ENCODE measurements at regions not wholly inside any gene's neighbourhood (a gene's known extent, or its start where the extent isn't known, plus 50 kb on each side); places are given as distances from the start of the nearest gene placed in this dataset.
"Not testable (repeated sequence)": the region's sequence is repeated elsewhere in the genome, so short reads cannot be mapped to it uniquely, and the experiment has no call there.

DNA sequence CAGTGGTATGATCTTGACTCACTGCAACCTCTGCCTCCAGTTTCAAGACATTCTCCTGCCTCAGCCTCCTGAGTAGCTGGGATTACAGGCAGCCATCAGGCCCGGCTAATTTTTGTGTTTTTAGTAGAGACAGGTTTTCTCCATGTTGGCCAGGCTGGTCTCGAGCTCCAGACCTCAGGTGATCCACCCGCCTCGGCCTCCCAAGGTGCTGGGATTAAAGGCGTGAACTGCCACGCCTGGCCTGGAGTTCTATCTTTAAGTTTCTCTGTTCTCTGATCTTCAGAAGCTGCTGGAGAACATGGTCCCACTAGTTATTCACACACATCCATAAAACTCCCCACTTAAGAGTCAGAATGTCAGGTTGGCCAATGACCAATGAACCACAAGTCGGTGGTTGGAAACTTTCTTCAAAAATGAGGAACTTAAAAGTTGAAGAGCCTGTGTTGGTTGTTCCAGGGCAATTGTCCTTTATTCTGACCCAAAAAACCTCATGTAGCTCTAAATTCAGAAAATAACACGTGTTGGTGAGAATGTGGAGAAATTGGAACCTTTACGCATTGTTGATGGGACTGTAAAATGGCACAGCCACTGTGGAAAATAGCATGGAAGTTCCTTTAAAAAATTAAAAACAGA is 55.9 kb upstream of the PIK3CB start:
- Mint-ChIP-seq H3K9me3 (no peaks in the 10 kb centered on the region), H3K4me1 (peaks cover 0 to 7% (median 0%) of the 10 kb centered on the region in 4 donors), H3K27ac (peak overlapping the region in 2 of 10 donors; percentile 37 to 42), H3K4me3 (no peak overlapping the region), H3K36me3 (no peaks in the 10 kb centered on the region), H3K27me3 (peaks cover 0 to 3% (median 0%) of the 10 kb centered on the region in 5 donors)
- POLR2A ChIA-PET, result interaction anchor here (0.7 kb wide), 1 partner anchor 125 kb away, joined by 3 read pairs; no protein-coding TSS in a partner anchor
- no peak for ATAC-seq
- DNase-seq, result no peak

DNA sequence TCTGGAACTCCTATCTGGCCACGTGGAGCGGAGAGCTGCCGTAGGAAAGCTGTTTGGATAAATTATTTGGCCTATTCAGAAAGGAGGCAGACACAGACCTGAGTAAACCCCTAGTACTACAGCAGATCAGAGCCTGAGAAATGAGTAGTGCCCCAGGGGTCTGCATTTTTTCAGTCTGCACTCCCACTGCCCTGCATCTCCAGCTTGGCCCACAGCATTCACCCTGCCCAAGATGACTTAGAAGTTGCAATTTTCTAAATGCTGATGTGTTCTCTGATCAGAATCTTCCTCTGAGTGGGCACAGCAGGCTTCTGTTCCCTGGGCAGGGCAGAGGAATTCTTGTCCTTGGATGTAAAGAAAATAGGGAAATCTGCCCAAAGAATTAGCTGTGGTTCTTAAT is 55.1 kb upstream of the PIK3CB start:
- H3K9me3 Mint-ChIP-seq, result no peaks in the 10 kb centered on the region
- peaks cover 0 to 7% (median 0%) of the 10 kb centered on the region in 4 donors for H3K4me1 Mint-ChIP-seq
- H3K27me3 Mint-ChIP-seq, result peaks cover 0 to 3% (median 0%) of the 10 kb centered on the region in 5 donors
- peak overlapping the region in 2 of 10 donors; percentile 5 to 37 for H3K27ac Mint-ChIP-seq
- ATAC-seq (no peak), DNase-seq (no peak)
- no peaks in the 10 kb centered on the region for H3K36me3 Mint-ChIP-seq
- POLR2A ChIA-PET, result no interaction called here
- no peak overlapping the region for H3K4me3 Mint-ChIP-seq

DNA sequence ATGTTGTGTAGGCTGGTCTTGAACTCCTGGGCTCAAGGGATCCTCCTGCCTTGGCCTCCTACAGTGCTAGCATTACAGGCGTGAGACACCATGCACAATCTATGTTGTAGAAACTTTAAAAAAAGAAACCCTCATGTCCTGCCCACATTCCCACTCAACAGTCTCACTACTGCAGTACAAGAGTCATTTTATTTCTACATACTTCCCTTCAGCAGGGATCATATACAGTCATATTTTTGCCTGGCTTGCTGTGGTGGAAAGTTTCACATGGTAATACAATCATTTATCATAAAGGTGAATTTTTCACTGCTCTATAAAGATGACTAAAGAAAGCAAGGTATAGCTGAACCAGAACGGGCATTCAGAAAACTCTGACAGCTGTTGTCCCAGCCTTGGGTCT is 53.8 kb upstream of the PIK3CB start:
- H3K27ac Mint-ChIP-seq, result no peak overlapping the region
- no peaks in the 10 kb centered on the region for H3K36me3 Mint-ChIP-seq
- H3K9me3 Mint-ChIP-seq, result no peaks in the 10 kb centered on the region
- H3K4me3 Mint-ChIP-seq, result no peak overlapping the region
- peaks cover 0 to 7% (median 0%) of the 10 kb centered on the region in 4 donors for H3K4me1 Mint-ChIP-seq
- no peak for ATAC-seq
- H3K27me3 Mint-ChIP-seq, result peaks cover 0 to 3% (median 0%) of the 10 kb centered on the region in 5 donors
- POLR2A ChIA-PET, result no interaction called here
- no peak for DNase-seq

DNA sequence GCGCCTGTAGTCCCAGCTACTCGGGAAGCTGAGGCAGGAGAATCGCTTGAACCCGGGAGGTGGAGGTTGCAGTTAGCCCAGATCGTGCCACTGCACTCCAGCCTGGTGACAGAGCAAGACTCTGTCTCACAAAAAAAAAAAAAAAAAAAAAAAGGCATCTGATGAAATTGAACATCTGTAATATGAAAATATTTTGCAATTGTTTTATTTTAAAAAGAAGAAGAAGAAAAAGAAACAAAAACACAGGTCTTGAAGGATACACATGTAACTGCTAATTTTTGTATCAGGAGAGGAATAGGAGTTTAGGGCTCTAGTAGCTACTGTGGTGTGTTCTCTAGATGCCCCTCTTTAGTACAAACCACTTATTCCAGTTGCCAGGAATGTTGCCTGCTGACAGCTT is 51.4 kb upstream of the PIK3CB start:
- not testable (repeated sequence) for H3K9me3 Mint-ChIP-seq, H3K4me3 Mint-ChIP-seq, H3K27me3 Mint-ChIP-seq, ATAC-seq, H3K27ac Mint-ChIP-seq, DNase-seq, H3K36me3 Mint-ChIP-seq, H3K4me1 Mint-ChIP-seq
- POLR2A ChIA-PET, result interaction anchor here (0.7 kb wide), 1 partner anchor 115 kb away, joined by 5 read pairs; no protein-coding TSS in a partner anchor
